ENCODE measurements at regions not wholly inside any gene's neighbourhood (a gene's known extent, or its start where the extent isn't known, plus 50 kb on each side); places are given as distances from the start of the nearest gene placed in this dataset.

- no peaks in the 10 kb centered on the region for H3K4me1 Mint-ChIP-seq
- no peak for TF ChIP-seq CTCF (IDR thresholded peaks at IDR 0.05; ENCODE audit: unreplicated experiment in 3 of 3)
- no peaks in the 10 kb centered on the region for H3K36me3 Mint-ChIP-seq (ENCODE audit: low read depth)
- H3K9me3 Mint-ChIP-seq: no peaks in the 10 kb centered on the region
- no peaks in the 10 kb centered on the region for H3K27me3 Mint-ChIP-seq (ENCODE audit: low read depth)
- H3K27ac Mint-ChIP-seq: no peak overlapping the region
- H3K4me3 Mint-ChIP-seq: no peak overlapping the region
Measured at GRCh38 chr7:10677668-10678232, 295.9 kb upstream of the PHF14 start.

- H3K4me1 Mint-ChIP-seq: no peaks in the 10 kb centered on the region
- H3K36me3 Mint-ChIP-seq (ENCODE audit: low read depth): no peaks in the 10 kb centered on the region
- TF ChIP-seq CTCF (IDR thresholded peaks at IDR 0.05; ENCODE audit: unreplicated experiment in 3 of 3): no peak
- no peak overlapping the region for H3K4me3 Mint-ChIP-seq
- no peak overlapping the region for H3K27ac Mint-ChIP-seq
- no peaks in the 10 kb centered on the region for H3K27me3 Mint-ChIP-seq (ENCODE audit: low read depth)
- peaks cover 19% of the 10 kb centered on the region for H3K9me3 Mint-ChIP-seq
Measured at GRCh38 chr7:10684606-10685005, 289.1 kb upstream of the PHF14 start.

GRCh38 chr7:10685040-10685439 is 288.6 kb upstream of the PHF14 start:
- H3K9me3 Mint-ChIP-seq: peaks cover 20% of the 10 kb centered on the region
- H3K27ac Mint-ChIP-seq: no peak overlapping the region
- no peak for TF ChIP-seq CTCF (IDR thresholded peaks at IDR 0.05; ENCODE audit: unreplicated experiment in 3 of 3)
- no peaks in the 10 kb centered on the region for H3K27me3 Mint-ChIP-seq (ENCODE audit: low read depth)
- H3K4me3 Mint-ChIP-seq: no peak overlapping the region
- no peaks in the 10 kb centered on the region for H3K36me3 Mint-ChIP-seq (ENCODE audit: low read depth)
- H3K4me1 Mint-ChIP-seq: no peaks in the 10 kb centered on the region

- no peaks in the 10 kb centered on the region for H3K4me1 Mint-ChIP-seq
- TF ChIP-seq CTCF (IDR thresholded peaks at IDR 0.05; ENCODE audit: unreplicated experiment in 3 of 3): no peak
- no peaks in the 10 kb centered on the region for H3K27me3 Mint-ChIP-seq (ENCODE audit: low read depth)
- no peak overlapping the region for H3K4me3 Mint-ChIP-seq
- peaks cover 20% of the 10 kb centered on the region for H3K9me3 Mint-ChIP-seq
- no peaks in the 10 kb centered on the region for H3K36me3 Mint-ChIP-seq (ENCODE audit: low read depth)
- no peak overlapping the region for H3K27ac Mint-ChIP-seq
Measured at GRCh38 chr7:10688544-10688943, 285.1 kb upstream of the PHF14 start.

- Mint-ChIP-seq H3K36me3 (ENCODE audit: low read depth) (peaks cover 3% of the 10 kb centered on the region), H3K4me3 (no peak overlapping the region), H3K27ac (no peak overlapping the region), H3K9me3 (peaks cover 29% of the 10 kb centered on the region), H3K4me1 (no peaks in the 10 kb centered on the region), H3K27me3 (ENCODE audit: low read depth) (peaks cover 4% of the 10 kb centered on the region)
- no peak for TF ChIP-seq CTCF (IDR thresholded peaks at IDR 0.05; ENCODE audit: unreplicated experiment in 3 of 3)
Measured at GRCh38 chr7:10696064-10696463, 277.6 kb upstream of the PHF14 start.

- Mint-ChIP-seq H3K27ac (no peak overlapping the region), H3K9me3 (peaks cover 21% of the 10 kb centered on the region), H3K27me3 (ENCODE audit: low read depth) (peaks cover 4% of the 10 kb centered on the region), H3K4me1 (peaks cover 9% of the 10 kb centered on the region), H3K36me3 (ENCODE audit: low read depth) (peaks cover 3% of the 10 kb centered on the region), H3K4me3 (no peak overlapping the region)
- no peak for TF ChIP-seq CTCF (IDR thresholded peaks at IDR 0.05; ENCODE audit: unreplicated experiment in 3 of 3)
Measured at GRCh38 chr7:10703059-10703458, 270.6 kb upstream of the PHF14 start.
